Fibroblast of lung (primary cell): ENCODE measurements at regions not wholly inside any gene's neighbourhood (a gene's known extent, or its start where the extent isn't known, plus 50 kb on each side); places are given as distances from the start of the nearest gene placed in this dataset.

Experiments
- DNase-seq, 2 donors: peaks; one replicate each; pipeline versions ENCODE4 v3.0.0 to v3.0.0-alpha.2; 2010; ENCODE audit warnings: low read depth in 2 of 2
- H2AFZ ChIP-seq: 2 replicates; pipeline ENCODE4 v1.5.1; 2012; ENCODE audit warnings: low read length, control low read depth, inconsistent platforms
- H3K27ac ChIP-seq: 2 replicates; pipeline ENCODE4 v1.5.1; 2011; ENCODE audit warnings: low read length, control low read depth; ENCODE audit not compliant: insufficient read depth
- H3K27me3 ChIP-seq: 2 replicates; pipeline ENCODE4 v1.5.1; 2011; ENCODE audit warnings: mild to moderate bottlenecking, low read length; ENCODE audit not compliant: control insufficient read depth, insufficient read depth
- H3K36me3 ChIP-seq: 2 replicates; pipeline ENCODE4 v1.5.1; 2011; ENCODE audit warnings: low read length; ENCODE audit not compliant: control insufficient read depth, insufficient read depth
- H3K4me1 ChIP-seq: 2 replicates; pipeline ENCODE4 v1.5.1; 2011; ENCODE audit warnings: low read length; ENCODE audit not compliant: control insufficient read depth, insufficient read depth; ENCODE audit errors: extremely low read depth
- H3K4me2 ChIP-seq: 2 replicates; pipeline ENCODE4 v1.5.1; 2011; ENCODE audit warnings: low read length, control low read depth; ENCODE audit not compliant: insufficient read depth; ENCODE audit errors: extremely low read depth
- H3K4me3 ChIP-seq, 4 experiments: fragments of 200-600 bp in 1 of 4; sonication (generic) in 1 of 4; replicated peaks in 1 of 4; 2 replicates each; pipeline ENCODE4 v1.5.1; 2011 to 2016; ENCODE audit warnings: low read length in 4 of 4, low read depth in 3 of 4, mild to moderate bottlenecking in 3 of 4, control low read depth in 2 of 4, inconsistent platforms in 1 of 4, mixed read lengths in 1 of 4; ENCODE audit not compliant: insufficient read depth in 1 of 4; ENCODE audit errors: control extremely low read depth in 1 of 4
- H3K79me2 ChIP-seq: 2 replicates; pipeline ENCODE4 v1.5.1; 2012; ENCODE audit warnings: mild to moderate bottlenecking, low read length, inconsistent platforms; ENCODE audit not compliant: control insufficient read depth, insufficient read depth
- H3K9ac ChIP-seq: 2 replicates; pipeline ENCODE4 v1.5.1; 2011; ENCODE audit warnings: mild to moderate bottlenecking, low read length, control low read depth; ENCODE audit not compliant: insufficient read depth
- H3K9me3 ChIP-seq: 2 replicates; pipeline ENCODE4 v1.5.1; 2012; ENCODE audit warnings: low read depth, low read length; ENCODE audit not compliant: control insufficient read depth, insufficient read depth
- H4K20me1 ChIP-seq: 2 replicates; pipeline ENCODE4 v1.5.1; 2011; ENCODE audit warnings: low read length; ENCODE audit not compliant: control insufficient read depth, insufficient read depth; ENCODE audit errors: extremely low read depth
- CTCF ChIP-seq, 2 donors: IDR thresholded peaks in 1 of 2; conservative IDR thresholded peaks in 1 of 2; 1 replicate in 1 of 2; 2 replicates in 1 of 2; pipeline ENCODE4 v1.5.1; 2011 to 2012; ENCODE audit warnings: low read length in 2 of 2, control low read depth in 1 of 2, inconsistent platforms in 1 of 2, low read depth in 1 of 2, mild to moderate bottlenecking in 1 of 2
- EZH2 ChIP-seq: IDR thresholded peaks from 2 replicates; pipeline ENCODE4 v1.5.1; 2012; ENCODE audit warnings: low read length, control low read depth, mild to moderate bottlenecking; ENCODE audit errors: missing control alignments

- TF ChIP-seq EZH2 (no peak), CTCF (conservative IDR thresholded peaks at IDR 0.05 in 1 of 2, IDR thresholded peaks at IDR 0.05 in 1 of 2; ENCODE audit: low read depth in 1 of 2, low read length in 2 of 2) (no peak)
- Histone ChIP-seq H3K4me1 (no peaks in the 10 kb centered on the region), H3K9me3 (no peaks in the 10 kb centered on the region), H4K20me1 (no peaks in the 10 kb centered on the region), H3K79me2 (no peaks in the 10 kb centered on the region), H3K4me2 (no peak overlapping the region), H3K36me3 (no peaks in the 10 kb centered on the region), H2AFZ (no peak overlapping the region), H3K27me3 (no peaks in the 10 kb centered on the region), H3K9ac (no peak overlapping the region), H3K27ac (no peak overlapping the region), H3K4me3 (no peak overlapping the region)
- no peak for DNase-seq
Measured at GRCh38 chr2:144242311-144242710, 277.6 kb downstream of the ZEB2 start.

- Histone ChIP-seq H3K4me1 (no peaks in the 10 kb centered on the region), H3K36me3 (no peaks in the 10 kb centered on the region), H2AFZ (no peak overlapping the region), H4K20me1 (no peaks in the 10 kb centered on the region), H3K4me3 (no peak overlapping the region), H3K9ac (no peak overlapping the region), H3K27me3 (no peaks in the 10 kb centered on the region), H3K79me2 (no peaks in the 10 kb centered on the region), H3K9me3 (no peaks in the 10 kb centered on the region), H3K4me2 (no peak overlapping the region), H3K27ac (no peak overlapping the region)
- DNase-seq: no peak
- TF ChIP-seq CTCF (conservative IDR thresholded peaks at IDR 0.05 in 1 of 2, IDR thresholded peaks at IDR 0.05 in 1 of 2; ENCODE audit: low read depth in 1 of 2, low read length in 2 of 2) (no peak), EZH2 (no peak)
Measured at GRCh38 chr2:144241801-144242200, 278.1 kb downstream of the ZEB2 start.

- Histone ChIP-seq H3K27ac (no peak overlapping the region), H2AFZ (no peak overlapping the region), H3K4me1 (no peaks in the 10 kb centered on the region), H3K79me2 (no peaks in the 10 kb centered on the region), H3K4me3 (no peak overlapping the region), H3K36me3 (no peaks in the 10 kb centered on the region), H3K9me3 (no peaks in the 10 kb centered on the region), H3K27me3 (no peaks in the 10 kb centered on the region), H3K4me2 (no peak overlapping the region), H3K9ac (no peak overlapping the region), H4K20me1 (no peaks in the 10 kb centered on the region)
- no peak for DNase-seq
- TF ChIP-seq CTCF (conservative IDR thresholded peaks at IDR 0.05 in 1 of 2, IDR thresholded peaks at IDR 0.05 in 1 of 2; ENCODE audit: low read depth in 1 of 2, low read length in 2 of 2): no peak
- no peak for TF ChIP-seq EZH2
Measured at GRCh38 chr2:144240656-144241339, 279.1 kb downstream of the ZEB2 start.
